Fibroblast of peridontal ligament (primary cell): ENCODE measurements at regions not wholly inside any gene's neighbourhood (a gene's known extent, or its start where the extent isn't known, plus 50 kb on each side); places are given as distances from the start of the nearest gene placed in this dataset.
"Not testable (repeated sequence)": the region's sequence is repeated elsewhere in the genome, so short reads cannot be mapped to it uniquely, and the experiment has no call there.

Experiments used
- DNase-seq: peaks from one replicate; pipeline ENCODE4 v3.0.0-alpha.2; 2010; ENCODE audit errors: extremely low read depth

DNA sequence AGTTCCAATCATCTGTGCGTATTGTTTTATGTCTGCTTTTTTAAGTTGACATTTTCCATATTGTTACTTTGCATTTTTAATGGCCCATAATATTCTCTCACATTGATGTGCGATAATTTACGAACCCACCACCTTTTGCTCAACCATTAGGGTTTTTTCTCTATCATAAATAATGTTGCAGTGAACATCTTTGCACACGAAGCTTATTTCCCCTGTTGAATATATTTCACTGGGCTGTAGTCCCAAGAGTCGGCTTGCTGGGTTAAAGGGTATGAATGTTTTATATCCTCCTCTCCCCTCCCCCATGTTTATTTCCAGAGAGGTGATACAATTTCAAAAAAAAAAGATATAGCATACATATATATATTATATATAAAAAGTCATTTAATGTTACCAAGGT, 272.7 kb upstream of the RGMA start:
- DNase-seq: no peak

DNA sequence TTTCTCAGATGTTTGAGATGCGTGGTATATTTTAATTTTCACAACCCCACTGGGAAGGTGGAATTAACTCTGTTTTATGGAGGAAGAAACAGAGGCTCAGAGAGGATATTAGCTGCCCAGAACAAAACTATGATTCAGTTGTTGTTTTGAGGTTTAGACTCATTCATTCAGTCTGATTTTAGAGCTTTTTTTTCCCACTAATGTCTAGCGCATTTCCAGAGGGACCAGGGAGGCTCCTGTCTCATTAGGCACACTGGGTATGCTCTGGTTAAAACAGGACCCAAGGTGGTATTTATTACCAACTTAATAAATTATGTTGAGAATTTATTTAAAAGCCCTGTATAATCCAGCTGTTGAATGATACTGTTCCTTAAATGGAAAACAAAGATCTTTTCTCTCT, 272.0 kb upstream of the RGMA start:
- no peak for DNase-seq

DNA sequence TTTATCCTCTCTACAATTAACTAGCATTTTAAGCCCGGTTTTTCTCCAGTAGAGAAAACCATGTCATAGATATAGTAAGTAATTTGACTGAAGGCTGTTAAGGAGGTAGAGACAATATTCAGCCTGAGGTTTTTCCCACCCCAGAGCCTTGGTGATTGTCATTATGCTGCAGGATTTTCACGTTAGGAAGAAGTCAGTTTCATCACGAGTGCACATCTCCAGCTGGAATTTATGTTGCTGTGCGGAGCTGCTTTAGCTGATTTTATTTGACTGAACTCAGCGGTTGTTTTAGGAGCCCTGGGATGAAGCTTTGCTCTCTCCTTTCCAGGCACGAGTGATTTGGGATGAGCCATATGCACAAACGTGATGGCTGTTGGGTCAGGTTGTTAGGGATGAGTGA, 271.3 kb upstream of the RGMA start:
- no peak for DNase-seq

DNA sequence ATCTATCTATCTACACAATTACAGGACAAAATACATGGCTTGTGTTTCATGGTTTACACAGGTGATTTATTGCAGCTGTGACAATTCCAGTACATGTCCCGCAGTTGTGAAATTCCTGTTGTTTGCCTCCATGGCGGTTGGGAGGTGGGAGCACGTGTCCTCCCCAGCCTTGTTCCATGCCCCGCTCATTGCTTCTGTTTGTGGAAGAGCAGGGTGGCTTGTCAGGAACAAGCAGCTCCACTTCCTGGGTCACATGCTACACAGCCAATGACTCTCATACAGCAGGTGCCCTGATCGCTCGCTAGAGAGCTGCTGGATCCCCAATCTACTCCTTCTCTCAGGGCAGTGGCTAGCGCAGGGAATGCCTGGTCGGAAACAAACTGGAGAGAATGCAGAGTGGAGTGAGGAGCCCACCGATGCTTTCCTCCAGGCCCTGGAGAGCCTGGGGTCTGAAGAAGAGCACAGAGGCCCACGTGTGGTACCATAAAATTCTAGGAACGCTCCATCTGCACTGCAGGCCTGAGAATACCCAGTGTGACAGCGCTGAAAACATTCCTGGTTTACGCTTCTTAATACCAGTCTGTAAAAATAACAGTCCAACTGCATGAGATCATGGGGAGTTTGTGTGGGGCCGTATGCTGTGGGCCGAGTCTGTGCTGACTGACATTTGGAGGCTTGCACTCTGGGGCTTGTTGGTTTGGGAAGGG, 270.6 kb upstream of the RGMA start:
- DNase-seq: no peak

DNA sequence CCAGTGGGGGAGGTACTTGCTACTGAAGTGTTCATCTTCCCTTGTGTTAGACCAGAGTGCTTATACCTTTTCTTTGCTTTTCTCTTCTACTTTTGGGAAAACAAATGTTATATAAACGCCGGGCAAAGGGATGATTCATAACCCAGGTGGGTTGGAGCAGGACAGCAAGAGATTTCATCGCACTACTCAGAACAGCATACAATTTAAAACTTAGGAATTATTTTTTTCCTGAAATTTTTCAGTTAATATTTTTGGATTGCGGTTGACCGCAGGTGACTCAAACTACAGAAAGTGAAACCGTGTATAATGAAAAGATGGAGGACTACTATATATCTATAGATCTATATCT, 270.0 kb upstream of the RGMA start:
- no peak for DNase-seq

DNA sequence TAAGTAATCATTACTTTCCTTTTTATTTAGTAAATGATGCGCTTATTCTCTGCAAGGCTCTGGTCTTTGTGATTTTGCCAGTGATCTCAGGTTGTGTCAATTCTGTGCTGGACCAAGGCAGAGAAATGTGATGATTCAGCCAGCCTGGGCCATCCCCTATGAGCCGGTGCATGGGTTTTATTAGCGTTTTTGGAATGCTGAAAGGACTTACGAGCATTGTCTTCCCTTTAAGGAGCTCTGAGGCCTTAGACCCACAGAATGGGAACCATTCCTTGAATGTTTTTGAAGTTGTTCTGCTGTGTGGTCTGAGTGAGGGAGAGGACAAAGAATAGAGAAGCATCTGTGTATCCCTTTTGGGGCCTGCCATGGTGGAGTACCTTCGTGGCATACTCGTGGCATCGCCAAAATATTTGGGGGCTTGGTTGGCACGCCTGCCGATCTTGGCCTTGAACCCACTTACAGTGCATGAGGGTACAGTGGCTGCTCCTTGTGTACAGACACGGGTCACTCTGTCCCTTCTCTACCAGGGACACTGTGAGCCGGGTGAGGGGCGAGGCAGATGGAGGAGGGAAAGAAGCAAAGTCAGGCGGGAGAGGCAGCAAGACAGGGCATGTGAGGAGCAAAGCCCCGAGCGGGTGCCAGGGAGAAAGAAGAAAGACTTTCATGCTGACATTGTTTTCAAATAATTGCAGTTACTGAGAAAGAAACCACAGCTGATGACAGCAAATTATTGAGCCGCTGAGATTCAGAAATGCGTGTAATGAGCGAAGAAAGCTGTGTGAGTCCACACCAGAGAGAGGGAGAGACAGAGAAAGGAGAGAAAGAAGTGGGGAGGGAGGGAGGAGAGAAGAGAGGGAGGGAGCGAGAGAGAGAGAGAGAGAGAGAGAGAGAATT, 269.4 kb upstream of the RGMA start:
- no peak for DNase-seq

DNA sequence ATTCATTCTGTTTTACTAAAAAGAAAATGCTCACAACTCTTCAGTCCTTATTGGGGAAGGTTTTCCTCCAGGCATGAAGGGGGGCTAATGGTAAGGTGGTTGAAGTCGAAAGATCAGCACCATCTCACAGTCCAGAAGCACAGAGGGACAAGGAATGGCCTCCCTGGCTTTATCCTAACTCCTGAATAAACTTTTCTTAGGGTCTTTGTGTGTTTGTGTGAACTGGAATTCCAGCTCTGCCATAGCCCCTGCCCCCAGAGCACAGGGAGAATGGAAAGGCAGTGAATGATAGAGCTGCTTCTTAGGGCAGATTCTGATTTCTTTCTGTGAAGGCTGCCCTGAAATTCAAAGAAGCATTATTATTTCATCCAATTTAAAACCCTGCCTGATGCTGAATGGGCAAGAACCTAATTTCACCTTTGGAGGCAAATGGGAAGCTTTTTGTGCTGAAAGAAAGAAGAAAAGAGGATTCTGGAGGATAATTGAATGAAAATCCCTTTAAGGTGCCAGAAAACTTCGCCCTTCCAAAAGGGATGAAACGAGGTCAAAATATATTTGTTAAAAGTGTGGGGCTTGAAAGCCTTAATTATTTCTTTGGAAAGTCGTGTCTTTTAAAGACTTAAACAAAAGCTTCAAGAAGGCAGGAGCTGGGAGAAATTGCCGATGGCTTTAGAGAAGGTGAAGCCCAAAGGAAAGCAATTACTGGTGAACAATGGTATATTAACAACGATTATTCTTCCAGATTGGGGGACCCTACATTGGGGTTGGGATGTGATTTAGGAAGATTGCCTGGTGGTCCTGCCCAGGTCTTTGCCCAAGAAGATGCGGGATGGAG, 259.9 kb upstream of the RGMA start:
- DNase-seq: no peak

DNA sequence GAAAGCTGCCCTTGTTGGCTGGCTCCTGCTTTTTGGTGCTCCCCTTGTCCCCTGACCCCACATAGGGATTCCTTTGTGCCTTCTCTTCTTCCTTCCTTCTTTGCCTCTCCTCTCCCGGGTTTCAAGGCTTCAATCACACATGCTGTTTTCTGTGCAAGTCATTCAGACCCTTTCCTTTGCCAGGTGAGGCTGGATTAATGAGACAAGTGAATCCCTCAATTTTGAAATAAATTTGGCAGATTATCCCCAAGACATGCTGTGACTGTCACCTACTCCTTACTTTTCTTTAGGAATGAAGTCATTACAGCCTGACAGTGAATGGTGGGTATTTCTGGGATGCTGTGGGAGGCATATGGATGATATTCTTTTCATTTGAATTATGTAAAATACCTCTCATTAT, 259.0 kb upstream of the RGMA start:
- DNase-seq: no peak

DNA sequence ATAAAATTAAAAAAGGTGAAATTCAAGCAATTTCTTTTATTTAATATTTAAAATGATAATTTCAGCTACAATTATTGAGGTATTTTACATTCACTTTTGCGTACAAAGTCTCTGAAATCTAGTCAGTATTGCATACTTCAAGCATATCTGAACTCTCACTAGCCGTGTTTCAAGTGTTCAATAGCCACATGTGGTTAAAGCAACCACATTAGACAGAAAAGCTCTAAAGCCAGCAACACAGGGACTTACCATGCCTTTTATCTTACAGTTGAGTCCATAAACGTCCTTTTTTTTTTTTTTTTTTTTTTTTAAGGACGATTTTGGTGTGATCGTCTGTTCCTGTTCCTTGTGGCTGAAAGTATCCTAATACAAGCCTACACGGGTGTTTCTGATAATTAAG, 257.0 kb upstream of the RGMA start:
- DNase-seq: no peak

DNA sequence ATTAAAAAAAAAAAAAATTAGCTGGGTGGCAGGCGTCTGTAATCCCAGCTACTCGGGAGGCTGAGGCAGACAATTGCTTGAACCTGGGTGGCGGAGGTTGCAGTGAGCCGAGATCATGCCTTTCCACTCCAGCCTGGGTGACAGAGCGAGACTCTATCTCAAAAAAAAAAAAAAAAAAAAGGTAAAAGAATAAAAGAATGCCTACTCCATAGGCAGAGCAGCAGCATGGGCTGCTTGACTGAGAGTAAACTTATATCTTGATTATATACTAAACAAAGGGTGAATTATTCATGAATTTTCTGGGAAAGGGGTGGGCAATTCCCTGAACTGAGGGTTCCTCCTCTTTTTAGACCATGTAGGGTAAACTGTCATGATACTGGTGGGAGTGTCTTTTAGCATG, 254.4 kb upstream of the RGMA start:
- DNase-seq: not testable (repeated sequence)

DNA sequence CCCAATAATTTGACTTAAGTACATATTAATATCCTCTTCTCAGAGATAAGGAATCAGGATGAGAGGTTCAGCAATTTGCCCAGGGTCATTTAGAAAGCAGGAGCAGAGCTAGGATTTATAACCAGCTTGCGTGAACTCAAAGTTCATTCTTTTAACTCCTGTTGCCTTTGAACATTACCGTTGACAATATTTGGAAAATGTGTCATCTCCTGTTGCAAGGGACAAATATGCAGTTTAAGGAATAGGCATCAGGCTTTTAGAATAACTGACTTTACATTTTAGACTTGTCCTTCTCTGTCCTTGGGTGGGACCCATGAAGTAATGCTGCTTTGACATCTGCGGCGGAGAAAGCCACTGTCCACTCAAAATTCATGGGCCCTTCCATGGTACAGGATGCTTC, 252.2 kb upstream of the RGMA start:
- DNase-seq: no peak

DNA sequence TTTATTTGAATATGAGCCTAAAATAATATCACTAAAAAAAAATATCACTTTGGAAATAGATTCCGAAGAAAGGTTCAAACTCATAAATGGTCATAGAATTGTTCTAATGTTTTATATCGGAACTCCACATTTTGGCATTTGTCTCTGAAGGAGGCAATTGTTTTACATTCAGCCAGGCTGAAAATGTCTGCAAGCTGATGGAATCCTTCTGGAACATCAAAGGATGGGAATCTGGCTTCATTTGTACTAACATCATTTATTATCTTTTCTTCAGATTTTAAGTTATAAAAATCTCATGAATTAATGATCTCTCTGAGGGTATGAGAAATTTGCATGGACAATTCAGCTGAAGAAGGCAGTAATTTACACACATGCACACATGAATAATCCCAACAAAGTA, 251.4 kb upstream of the RGMA start:
- no peak for DNase-seq

DNA sequence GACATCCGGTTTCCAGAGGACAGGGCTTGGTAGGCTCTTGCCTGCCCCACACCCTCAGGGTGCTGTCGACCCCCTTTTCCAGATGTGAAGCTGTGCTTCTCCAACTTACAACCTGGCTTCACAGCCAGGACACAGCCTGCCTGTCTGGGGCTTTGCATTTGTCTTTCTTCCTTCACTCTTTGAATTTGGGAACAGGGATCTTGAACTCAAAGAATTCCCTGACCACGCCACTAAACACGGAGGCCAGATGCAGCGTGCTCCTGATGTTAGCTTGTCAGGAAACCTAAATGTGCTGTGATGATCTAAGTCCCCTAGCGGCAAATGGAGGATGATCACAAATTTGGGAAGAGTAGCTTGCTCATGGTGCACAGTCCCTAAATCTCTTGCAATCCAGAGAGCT, 244.8 kb upstream of the RGMA start:
- DNase-seq: no peak

DNA sequence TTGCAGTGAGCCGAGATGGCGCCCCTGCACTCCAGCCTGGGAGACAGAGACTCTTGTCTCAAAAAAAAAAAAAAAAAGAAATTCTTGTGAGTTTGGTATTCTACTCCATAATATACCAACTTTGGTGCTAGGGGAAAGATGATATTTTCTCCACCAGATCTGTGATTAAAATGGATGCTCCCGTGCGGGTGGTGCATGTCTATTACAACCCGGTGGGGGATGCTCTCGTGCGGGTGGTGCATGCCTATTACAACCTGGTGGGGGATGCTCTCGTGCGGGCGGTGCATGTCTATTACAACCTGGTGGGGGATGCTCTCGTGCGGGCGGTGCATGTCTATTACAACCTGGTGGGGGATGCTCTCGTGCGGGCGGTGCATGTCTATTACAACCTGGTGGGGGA, 244.1 kb upstream of the RGMA start:
- not testable (repeated sequence) for DNase-seq

DNA sequence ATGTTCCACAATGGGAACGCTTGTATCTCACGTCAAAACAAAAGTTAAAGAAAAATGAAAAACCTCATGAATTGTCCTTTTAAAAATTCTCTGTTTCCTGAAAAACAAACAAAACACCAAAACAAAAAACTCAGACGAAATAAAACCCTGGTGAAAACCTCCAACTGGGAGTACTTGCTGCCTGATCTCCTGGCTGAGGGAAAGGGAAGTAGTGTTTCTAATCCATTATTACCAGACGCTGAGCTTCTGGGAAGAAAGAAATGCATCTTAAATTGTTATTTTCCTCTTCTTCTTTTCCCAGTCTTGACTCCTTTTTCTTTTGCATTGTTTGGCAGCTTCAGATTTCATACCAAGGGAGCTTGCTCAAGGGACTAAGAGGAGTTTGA, 243.2 kb upstream of the RGMA start:
- no peak for DNase-seq

DNA sequence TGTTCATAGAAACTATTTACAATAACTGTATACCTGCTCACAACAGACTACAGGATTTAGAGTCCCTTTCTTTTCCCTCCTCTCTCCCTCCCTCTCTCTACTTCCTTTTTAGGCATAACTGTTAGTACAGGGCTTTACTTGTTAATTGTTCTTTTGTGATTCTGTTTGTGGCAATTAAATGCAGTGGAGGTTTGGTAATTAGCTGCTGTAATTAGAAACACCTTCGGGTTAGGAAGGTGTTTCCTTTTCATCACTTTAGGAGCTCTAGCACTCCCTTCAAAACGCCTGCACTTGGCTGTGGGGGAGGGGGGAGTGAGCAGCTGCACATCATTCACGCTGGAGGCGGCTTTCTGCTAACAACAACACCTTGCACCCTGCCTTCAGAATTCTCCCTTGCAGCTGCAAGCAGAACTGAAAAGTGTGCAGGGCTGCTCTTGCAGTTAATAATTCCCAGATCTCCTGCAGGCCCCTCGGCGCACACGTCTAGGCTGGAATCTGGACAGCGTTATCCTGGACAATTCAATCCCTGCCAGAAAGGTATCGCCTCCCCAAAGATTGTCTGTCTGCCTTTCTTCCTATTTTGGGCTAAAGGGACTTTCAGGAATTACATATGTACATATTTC, 242.6 kb upstream of the RGMA start:
- DNase-seq: no peak

DNA sequence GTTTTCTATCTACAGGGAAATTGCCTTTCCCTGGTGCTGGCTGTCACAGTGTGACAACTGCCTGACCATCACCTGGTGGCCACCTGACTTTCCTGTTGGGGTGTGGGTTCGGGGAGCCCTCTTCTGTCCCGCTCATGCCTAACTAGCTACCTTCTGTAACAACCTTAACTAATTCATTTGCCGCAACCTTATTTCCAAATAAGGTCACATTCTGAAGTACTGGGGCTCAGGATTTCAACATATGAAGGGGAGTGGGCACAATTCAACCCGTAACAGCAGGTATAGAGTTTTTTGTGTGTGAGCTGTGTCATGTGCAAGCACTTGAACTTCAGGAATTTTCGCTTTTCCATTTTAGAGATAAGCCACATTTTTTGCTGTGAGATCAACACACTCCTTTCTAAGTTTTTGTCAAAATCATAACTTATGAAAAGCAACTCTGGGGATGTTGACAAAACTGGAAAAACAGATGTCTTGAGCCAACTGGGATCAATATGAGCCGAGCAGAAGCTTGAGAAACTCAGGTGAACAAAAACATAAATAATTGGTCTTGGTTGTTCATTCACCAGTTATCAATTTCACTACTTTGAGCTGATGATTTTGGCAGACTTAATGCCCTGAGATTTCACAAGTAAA, 242.0 kb upstream of the RGMA start:
- no peak for DNase-seq

DNA sequence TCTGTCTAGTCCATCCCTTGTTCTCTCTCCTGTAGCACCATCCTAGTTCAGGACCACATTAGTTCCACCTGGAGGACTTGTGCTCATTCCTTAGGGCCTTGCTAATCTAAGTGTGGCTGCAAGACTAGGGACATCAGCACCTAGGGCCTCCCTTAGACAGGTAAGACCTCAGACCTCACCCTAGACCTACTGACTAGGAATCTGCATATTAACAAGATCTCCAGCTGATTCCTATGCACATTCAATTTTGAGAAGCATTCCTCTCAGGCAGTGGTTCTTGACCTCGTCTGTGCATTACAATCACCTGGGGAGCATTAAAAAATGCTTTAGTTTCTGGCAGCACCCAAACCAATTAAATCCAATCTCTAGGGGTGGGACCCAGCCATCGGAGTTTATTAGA, 238.4 kb upstream of the RGMA start:
- DNase-seq: no peak

DNA sequence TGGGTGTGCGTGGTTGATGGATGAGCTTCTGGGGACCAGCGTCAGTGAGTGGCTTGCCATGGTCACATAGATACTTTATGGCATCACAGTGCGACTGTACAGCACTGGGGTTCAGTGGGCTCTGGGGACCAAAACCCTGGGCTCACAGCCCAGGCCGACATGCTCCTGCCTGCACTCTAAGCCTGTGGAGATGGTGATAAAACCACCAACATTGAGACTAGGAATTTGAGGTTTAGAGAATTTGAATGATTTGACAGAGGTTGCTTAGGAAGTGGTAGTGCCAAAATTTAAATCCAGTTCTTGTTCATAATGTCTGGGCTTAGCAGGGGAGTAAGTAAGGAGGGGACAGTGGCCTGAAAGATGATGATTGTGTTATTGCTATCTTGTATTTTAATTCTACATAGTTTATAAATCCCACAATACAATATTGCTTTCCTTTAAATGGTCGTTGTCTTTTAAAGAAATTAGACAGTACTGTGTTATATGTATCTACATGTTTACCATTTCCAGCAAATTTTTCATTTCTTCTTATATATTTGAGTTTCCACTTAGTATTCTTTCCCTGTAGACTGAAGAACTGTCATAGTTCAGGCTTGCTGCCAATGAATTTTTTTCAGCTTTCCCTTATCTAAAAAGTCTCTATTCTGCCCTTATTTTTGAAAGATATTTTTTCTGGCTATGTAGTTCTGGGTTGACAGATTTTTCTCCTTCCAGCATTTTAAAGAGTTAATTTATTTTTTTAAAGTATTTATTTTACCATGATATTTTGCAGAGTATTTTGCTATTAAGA, 235.4 kb upstream of the RGMA start:
- no peak for DNase-seq

DNA sequence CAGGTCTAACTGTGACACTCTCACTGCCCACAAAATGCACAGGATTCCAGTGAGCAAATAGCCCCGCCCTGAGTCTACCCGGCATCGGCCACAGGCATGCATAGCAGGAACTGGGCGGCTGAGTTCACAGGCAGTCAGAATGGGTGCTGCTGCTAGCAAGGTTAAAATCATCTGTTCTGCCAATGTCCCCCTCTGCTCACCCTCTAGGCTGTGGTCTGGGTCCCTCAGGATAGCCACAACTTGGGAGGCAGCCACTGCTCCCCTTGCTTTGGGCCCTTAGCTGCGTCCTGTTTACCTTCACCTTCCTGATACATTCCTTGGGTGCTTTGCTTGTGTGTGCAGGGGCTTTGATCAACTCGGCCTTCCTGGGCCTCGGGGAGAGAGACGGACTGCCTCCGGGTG, 232.9 kb upstream of the RGMA start:
- DNase-seq: no peak
